Left ventricle myocardium inferior (tissue), 1 donor: ENCODE measurements at regions not wholly inside any gene's neighbourhood (a gene's known extent, or its start where the extent isn't known, plus 50 kb on each side); places are given as distances from the start of the nearest gene placed in this dataset.

Experiments used
- DNase-seq: peaks from one replicate; pipeline ENCODE4 v3.0.0-alpha.2; 2020
- H3K27ac ChIP-seq: fragments of 200-600 bp; replicated peaks from 2 replicates; pipeline ENCODE4 v1.8.0; 2021
- H3K27me3 ChIP-seq: fragments of 200-600 bp; 2 replicates; pipeline ENCODE4 v1.8.0; 2021; ENCODE audit warnings: low read depth
- H3K36me3 ChIP-seq: fragments of 200-600 bp; 2 replicates; pipeline ENCODE4 v1.8.0; 2021
- H3K4me1 ChIP-seq: fragments of 200-600 bp; 2 replicates; pipeline ENCODE4 v1.8.0; 2021
- H3K4me3 ChIP-seq: fragments of 200-600 bp; 2 replicates; pipeline ENCODE4 v1.8.0; 2021; ENCODE audit warnings: mild to moderate bottlenecking, moderate library complexity
- H3K9me3 ChIP-seq: fragments of 200-600 bp; replicated peaks from 2 replicates; pipeline ENCODE4 v1.8.0; 2021
- CTCF ChIP-seq: fragments of 200-600 bp; IDR thresholded peaks from 2 replicates; pipeline ENCODE4 v1.8.0; 2021; ENCODE audit warnings: antibody characterized with exemption, mild to moderate bottlenecking, borderline replicate concordance
- intact Hi-C: fragments of 100-400 bp; cut with micrococcal nuclease; formaldehyde crosslinking; loops from one replicate; pipeline ENCODE4 v1.11.0; 2022
- donor health status: DM: no; HTN: yes; CAD: no; lungs with severe emphysema.

- H3K9me3 ChIP-seq = no peaks in the 10 kb centered on the region
- H3K27ac ChIP-seq = peak overlapping the region; percentile 77
- no peak overlapping the region for H3K4me3 ChIP-seq
- intact Hi-C loops = no loop called here
- no peak for DNase-seq
- no peak for TF ChIP-seq CTCF
- peaks cover 28% of the 10 kb centered on the region for H3K4me1 ChIP-seq
- H3K27me3 ChIP-seq = no peaks in the 10 kb centered on the region
- H3K36me3 ChIP-seq = no peaks in the 10 kb centered on the region
Observed at GRCh38 chr2:67667054-67667908, 270.1 kb downstream of the ETAA1 start.

GRCh38 chr2:67668538-67668937 is 271.4 kb downstream of the ETAA1 start:
- intact Hi-C loops = no loop called here
- Histone ChIP-seq H3K36me3 (no peaks in the 10 kb centered on the region), H3K27me3 (no peaks in the 10 kb centered on the region), H3K9me3 (no peaks in the 10 kb centered on the region), H3K27ac (no peak overlapping the region), H3K4me1 (peaks cover 28% of the 10 kb centered on the region), H3K4me3 (no peak overlapping the region)
- no peak for TF ChIP-seq CTCF
- no peak for DNase-seq

GRCh38 chr2:67669168-67669567 is 272.0 kb downstream of the ETAA1 start:
- Histone ChIP-seq H3K36me3 (no peaks in the 10 kb centered on the region), H3K4me1 (peaks cover 28% of the 10 kb centered on the region), H3K9me3 (no peaks in the 10 kb centered on the region), H3K27ac (no peak overlapping the region), H3K27me3 (no peaks in the 10 kb centered on the region), H3K4me3 (no peak overlapping the region)
- no peak for TF ChIP-seq CTCF
- DNase-seq = no peak
- intact Hi-C loops = no loop called here

- no peaks in the 10 kb centered on the region for H3K36me3 ChIP-seq
- intact Hi-C loops = no loop called here
- H3K9me3 ChIP-seq = no peaks in the 10 kb centered on the region
- no peak for DNase-seq
- H3K4me3 ChIP-seq = no peak overlapping the region
- no peak overlapping the region for H3K27ac ChIP-seq
- TF ChIP-seq CTCF = no peak
- H3K27me3 ChIP-seq = no peaks in the 10 kb centered on the region
- H3K4me1 ChIP-seq = peaks cover 29% of the 10 kb centered on the region
Observed at GRCh38 chr2:67669766-67670165, 272.6 kb downstream of the ETAA1 start.

- no peak for TF ChIP-seq CTCF
- intact Hi-C loops = no loop called here
- Histone ChIP-seq H3K4me1 (peaks cover 37% of the 10 kb centered on the region), H3K36me3 (no peaks in the 10 kb centered on the region), H3K4me3 (no peak overlapping the region), H3K27ac (peak overlapping the region; percentile 25), H3K9me3 (no peaks in the 10 kb centered on the region), H3K27me3 (no peaks in the 10 kb centered on the region)
- DNase-seq = no peak
Observed at GRCh38 chr2:67670747-67671183, 273.6 kb downstream of the ETAA1 start.
